GM15510 (cell line): ENCODE measurements at regions not wholly inside any gene's neighbourhood (a gene's known extent, or its start where the extent isn't known, plus 50 kb on each side); places are given as distances from the start of the nearest gene placed in this dataset.

ENCODE experiments used
- POLR2A ChIP-seq: IDR thresholded peaks from 3 replicates; pipeline ENCODE4 v1.6.1; 2011; ENCODE audit warnings: borderline replicate concordance; ENCODE audit not compliant: insufficient read length; ENCODE audit errors: extremely low read depth

DNA sequence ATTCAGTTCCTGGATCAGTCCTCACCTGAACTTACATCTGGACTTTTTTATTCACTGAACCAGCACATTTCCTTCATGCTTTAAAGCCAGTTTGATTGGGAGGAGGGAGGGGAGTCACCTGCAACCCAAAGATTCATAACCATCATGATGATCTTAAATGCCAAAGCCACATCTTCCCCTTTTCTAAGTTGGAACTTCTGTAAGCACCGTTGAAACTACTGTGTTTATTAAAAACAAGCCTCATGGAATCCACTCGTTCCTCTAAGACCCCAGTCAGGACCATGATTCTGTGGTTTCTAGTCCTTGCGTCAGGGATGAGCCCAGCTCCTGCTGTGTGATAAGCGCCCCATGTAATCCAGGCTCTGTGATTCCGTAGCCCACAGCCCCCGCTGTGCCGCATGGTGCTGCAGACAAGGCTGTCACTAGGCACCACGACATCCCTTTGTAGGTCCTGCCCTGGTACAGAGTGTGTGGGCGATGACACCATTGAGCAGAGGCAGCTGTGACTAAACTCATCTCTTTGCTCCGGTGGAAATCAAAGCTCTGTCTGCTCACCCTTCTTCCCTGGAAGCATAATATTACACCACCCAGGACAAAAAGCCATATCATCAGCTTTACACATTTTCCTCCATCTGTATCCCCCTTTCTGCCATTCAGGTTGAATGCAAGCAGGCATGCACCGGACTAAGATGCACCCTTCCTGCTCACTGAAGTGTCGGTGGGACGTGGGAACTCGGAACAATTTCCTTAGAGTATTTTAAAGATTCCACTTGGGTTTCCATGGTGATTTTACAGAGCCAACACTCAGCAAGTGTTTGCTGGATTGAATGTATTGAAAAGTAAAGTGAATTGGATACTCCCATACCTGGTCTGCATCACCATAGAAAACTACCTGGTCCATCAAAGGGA is 132.0 kb upstream of the FSTL4 start:
- no peak for TF ChIP-seq POLR2A

DNA sequence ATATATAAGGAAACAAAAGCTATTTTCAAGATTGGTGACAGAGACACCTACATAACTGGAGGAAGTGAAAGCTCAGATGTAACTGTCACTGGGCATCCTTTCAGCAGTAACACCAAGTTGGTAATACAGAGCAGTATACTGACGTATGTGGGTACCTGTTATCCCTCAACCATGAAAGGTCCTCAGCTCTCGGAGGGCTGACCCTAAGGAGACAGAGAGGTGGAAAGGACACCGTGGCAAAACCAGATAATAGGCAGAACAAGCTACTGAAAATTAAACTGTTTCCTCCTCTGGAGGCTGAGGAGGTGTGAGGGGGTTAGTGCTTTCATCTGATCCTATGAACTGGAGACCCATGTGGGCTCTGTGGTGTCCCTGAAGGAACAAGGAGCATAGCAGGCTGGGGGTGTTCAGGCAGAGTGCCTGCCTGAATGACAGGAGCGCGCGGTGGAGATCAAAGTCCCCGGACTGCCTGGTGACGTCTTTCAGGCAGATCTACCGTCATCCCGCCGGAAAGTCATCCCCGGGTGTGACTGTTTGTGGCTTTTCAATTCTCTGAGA is 130.2 kb upstream of the FSTL4 start:
- no peak for TF ChIP-seq POLR2A

GRCh38 chr5:133741818-133742355 is 129.5 kb upstream of the FSTL4 start:
- TF ChIP-seq POLR2A, result no peak

- TF ChIP-seq POLR2A, result no peak
Observed at GRCh38 chr5:133741396-133741795, 129.1 kb upstream of the FSTL4 start.

- TF ChIP-seq POLR2A, result no peak
Observed at GRCh38 chr5:133739181-133739780, 126.9 kb upstream of the FSTL4 start.

GRCh38 chr5:133738271-133738670 is 125.9 kb upstream of the FSTL4 start:
- TF ChIP-seq POLR2A, result no peak

DNA sequence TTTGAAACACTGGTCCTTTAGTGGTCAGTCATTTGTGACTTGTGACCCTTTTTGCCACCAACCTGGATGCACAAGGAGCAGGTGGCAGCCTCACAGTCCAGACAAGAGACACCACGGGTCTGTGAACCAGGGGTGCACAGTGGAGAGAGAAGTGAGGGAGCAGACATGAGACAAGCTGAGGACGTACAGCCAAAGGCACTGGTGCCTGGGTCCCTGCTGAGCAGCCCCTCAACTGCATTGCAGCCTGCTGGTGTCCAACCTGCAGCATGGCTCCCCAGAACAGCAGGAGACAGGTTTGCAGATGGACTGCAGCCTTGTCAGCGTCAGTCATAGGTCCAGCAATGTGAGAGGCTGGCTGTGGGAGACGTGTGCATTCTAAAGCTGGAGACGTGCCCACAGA is 124.2 kb upstream of the FSTL4 start:
- no peak for TF ChIP-seq POLR2A

- no peak for TF ChIP-seq POLR2A
Observed at GRCh38 chr5:133735346-133735745, 123.0 kb upstream of the FSTL4 start.

GRCh38 chr5:133734916-133735315 is 122.6 kb upstream of the FSTL4 start:
- TF ChIP-seq POLR2A, result no peak

DNA sequence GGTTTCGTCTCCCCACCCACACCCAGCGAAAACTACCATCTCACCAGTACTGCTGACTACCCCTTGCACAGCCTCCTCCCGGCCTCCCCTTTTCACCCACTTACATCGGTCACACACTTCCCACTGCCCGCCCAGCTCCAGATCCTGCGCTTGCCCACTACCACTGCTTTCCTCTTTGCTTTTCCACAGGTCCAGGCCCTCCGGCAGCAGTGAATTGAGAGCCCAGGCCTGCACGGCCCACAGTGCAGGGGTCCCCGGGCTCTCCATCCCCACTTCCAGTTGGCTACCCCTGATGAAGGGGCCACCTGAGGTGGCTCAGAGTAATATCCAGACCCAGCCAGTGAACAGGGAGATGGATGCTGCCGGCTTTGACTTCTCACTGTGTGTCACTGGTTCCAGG is 120.2 kb upstream of the FSTL4 start:
- TF ChIP-seq POLR2A, result no peak

DNA sequence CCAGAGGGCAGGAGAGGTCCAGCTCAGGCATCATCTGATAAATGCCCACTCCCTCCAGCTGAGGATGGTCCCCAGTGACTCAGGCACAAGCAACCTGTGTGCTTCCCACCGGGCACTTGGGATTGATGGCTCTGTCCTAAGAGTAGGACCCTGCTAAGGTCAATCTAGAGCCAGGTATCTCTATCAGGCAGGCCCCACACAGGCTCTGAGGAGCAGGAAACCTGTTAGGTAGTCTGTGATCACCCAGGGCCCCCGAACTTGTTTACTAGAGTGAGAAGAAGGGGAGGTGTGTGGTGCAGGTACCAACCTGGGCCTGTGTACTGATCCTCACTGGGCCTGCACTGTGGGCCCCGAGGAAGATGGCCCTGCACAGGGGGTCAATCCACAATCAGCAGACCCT is 119.6 kb upstream of the FSTL4 start:
- no peak for TF ChIP-seq POLR2A

DNA sequence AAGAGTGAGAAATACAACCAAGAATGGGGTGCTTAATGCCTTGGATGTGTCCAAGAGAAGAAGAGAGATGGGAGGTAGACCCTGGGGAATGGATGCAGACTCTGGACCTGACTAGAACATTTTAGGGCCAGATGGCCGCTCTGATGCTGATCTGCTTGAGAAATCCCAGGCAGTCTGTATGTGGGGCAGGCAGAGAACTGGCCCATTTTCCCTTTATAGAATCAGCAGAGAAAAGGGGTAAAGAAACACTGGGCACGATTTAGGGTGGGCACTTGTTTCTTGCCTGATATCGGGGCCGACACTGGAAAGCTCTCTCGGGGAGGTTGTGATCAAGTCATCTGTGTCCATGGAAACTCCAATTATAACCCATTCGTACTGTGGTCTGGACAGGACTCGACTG is 118.5 kb upstream of the FSTL4 start:
- no peak for TF ChIP-seq POLR2A

- TF ChIP-seq POLR2A, result no peak
Observed at GRCh38 chr5:133730346-133730745, 118.0 kb upstream of the FSTL4 start.

DNA sequence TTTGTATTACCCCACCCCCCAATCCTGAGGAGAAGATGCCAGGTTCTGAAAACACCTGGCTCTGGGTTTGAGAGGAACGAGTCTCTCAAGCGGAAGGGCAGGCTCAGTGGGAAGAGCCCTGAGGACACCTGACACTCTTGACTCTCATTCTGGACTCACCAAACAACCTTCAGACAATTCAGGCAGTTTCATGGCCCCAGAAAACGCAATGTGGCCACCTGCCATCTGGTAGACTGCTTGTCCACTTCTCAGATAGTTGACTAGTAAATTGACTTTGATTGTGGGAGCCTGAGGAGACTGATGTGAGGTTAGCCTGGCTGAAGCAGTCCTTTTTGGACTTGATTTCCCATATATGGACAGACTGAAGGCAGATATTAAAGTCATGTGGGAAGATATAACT is 117.5 kb upstream of the FSTL4 start:
- TF ChIP-seq POLR2A, result no peak

GRCh38 chr5:133728475-133728874 is 116.1 kb upstream of the FSTL4 start:
- no peak for TF ChIP-seq POLR2A
